ENCODE measurements at regions not wholly inside any gene's neighbourhood (a gene's known extent, or its start where the extent isn't known, plus 50 kb on each side); places are given as distances from the start of the nearest gene placed in this dataset.

DNA sequence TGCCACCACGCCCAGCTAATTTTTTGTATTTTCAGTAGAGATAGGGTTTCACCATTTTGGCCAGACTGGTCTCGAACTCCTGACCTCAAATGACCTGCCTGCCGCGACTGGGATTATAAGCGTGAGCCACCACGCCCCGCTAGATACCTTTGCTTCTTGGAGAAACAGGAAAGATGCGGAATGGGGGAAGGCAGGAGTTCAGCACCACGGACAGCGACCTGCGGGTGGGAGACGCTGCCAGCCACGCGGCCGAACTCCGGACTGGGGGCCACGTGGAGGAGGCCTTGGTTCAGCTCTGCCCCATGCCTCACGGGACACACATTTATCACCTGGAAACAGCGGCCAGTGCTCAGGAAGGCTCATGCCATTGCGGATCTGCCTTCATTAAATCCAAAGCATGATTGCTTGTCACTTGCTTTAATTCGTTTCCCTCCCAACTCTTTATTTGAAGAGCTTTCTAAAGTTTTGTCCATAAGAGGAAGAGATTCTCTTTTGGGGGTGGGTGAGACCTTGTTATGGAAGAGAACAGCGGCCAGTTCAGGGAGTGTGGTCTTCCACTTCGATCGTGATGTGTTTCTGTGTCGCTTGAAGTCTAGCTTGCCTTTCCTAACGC, 219.9 kb downstream of the ENGASE start:
- Histone ChIP-seq H3K27me3 (no peaks in the 10 kb centered on the region), H3K9me3 (no peaks in the 10 kb centered on the region)
- no peak for DNase-seq (ENCODE audit: low spot score in 2 of 2)

DNA sequence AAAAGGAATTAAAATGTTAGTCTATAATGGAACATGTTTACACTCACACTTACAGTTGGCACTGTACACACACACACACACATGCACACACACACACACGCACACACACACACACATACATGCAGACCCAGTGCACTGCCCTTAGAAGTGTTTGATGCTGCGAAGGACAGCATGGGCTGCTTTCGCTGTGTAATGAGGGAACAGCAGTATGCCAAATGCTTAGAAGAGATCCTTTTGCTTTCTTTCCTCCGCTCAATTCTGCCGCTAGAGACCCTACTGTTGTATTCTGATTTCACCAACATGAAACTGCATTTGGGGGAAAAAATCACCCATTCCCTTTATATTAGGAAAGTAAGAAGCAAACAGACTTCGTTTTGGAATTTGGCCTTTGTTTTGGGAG, 217.9 kb downstream of the ENGASE start:
- intact Hi-C loops (cut with DNase I), result no loop called here
- Histone ChIP-seq H3K9me3 (no peaks in the 10 kb centered on the region), H3K4me1 (no peaks in the 10 kb centered on the region), H3K36me3 (no peaks in the 10 kb centered on the region), H3K4me3 (no peak overlapping the region), H3K27me3 (no peaks in the 10 kb centered on the region), H3K27ac (no peak overlapping the region)
- DNase-seq (ENCODE audit: low spot score in 2 of 2), result no peak
- no peak for TF ChIP-seq CTCF (IDR thresholded peaks at IDR 0.05)

More for the DNA sequence above, 219.9 kb downstream of the ENGASE start:
- no peaks in the 10 kb centered on the region for H3K36me3 ChIP-seq
- TF ChIP-seq CTCF (IDR thresholded peaks at IDR 0.05), result no peak
- no peak overlapping the region for H3K27ac ChIP-seq
- intact Hi-C loops (cut with DNase I), result no loop called here
- no peak overlapping the region for H3K4me3 ChIP-seq
- no peaks in the 10 kb centered on the region for H3K4me1 ChIP-seq

DNA sequence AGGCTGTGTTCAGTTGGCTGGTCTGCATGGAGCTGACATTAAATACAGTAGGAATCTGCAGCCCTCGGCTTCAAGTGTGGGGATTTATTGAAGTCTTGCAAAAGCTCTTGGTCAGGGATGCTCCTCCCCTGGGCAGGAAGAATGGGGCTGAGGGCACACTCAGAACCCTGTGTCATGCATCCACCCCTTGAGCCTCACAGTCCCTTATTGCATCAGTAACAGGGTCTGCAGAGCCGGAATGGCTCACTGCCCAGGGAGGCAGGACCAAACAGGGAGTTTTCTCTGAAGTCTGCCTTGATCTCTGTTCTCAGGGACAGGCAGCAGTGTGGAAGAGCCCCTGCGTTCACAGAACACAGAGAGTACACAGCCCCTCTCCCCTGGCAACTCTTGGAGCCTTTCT, 216.8 kb downstream of the ENGASE start:
- Histone ChIP-seq H3K4me3 (no peak overlapping the region), H3K4me1 (no peaks in the 10 kb centered on the region), H3K36me3 (no peaks in the 10 kb centered on the region), H3K27ac (no peak overlapping the region), H3K27me3 (no peaks in the 10 kb centered on the region), H3K9me3 (no peaks in the 10 kb centered on the region)
- no peak for DNase-seq (ENCODE audit: low spot score in 2 of 2)
- intact Hi-C loops (cut with DNase I), result no loop called here
- no peak for TF ChIP-seq CTCF (IDR thresholded peaks at IDR 0.05)

DNA sequence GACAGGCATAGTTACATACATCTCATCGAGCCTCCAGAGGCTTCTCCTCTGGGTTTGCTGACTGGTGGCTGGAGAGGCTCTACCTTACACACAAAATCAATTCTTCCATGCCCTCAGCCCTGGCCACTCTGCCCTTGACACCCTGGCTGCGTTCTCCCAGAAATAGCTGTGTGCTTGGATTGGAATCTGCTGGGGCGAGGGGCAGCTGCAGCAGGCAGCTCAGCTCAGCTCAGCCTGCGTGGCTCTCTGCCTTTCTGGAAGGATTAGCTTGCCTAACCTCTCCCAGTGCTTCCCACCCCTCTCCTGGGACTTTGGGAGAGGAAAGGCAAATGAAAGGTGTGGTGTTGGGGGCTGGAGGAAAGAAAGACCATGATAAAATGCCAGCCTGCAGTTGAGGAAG, 216.1 kb downstream of the ENGASE start:
- H3K36me3 ChIP-seq, result no peaks in the 10 kb centered on the region
- DNase-seq (ENCODE audit: low spot score in 2 of 2), result no peak
- no peak for TF ChIP-seq CTCF (IDR thresholded peaks at IDR 0.05)
- no peaks in the 10 kb centered on the region for H3K27me3 ChIP-seq
- no peak overlapping the region for H3K27ac ChIP-seq
- H3K4me3 ChIP-seq, result no peak overlapping the region
- no peaks in the 10 kb centered on the region for H3K9me3 ChIP-seq
- intact Hi-C loops (cut with DNase I), result no loop called here
- no peaks in the 10 kb centered on the region for H3K4me1 ChIP-seq

DNA sequence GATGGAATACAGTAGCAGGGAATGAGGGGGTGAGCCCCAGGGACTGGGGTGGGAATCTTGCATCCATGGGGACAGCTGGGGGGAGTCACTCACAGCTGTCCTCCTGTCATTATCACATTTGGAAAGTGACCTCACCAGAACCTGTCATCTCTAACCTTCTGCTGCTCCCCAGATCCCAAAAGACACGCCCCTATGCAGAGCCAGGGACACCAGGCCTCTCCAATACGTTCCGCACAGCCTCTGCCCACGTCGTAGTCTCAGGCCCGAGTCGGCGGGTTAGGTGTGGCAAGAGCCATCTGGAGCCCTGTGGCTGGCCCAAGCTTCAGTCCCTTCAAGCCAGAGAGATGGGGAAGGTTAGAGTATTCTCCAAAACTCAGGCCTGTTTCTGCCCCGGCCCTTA, 214.3 kb downstream of the ENGASE start:
- TF ChIP-seq CTCF (IDR thresholded peaks at IDR 0.05), result no peak
- no peaks in the 10 kb centered on the region for H3K4me1 ChIP-seq
- intact Hi-C loops (cut with DNase I), result no loop called here
- no peak for DNase-seq (ENCODE audit: low spot score in 2 of 2)
- no peaks in the 10 kb centered on the region for H3K27me3 ChIP-seq
- H3K36me3 ChIP-seq, result no peaks in the 10 kb centered on the region
- H3K27ac ChIP-seq, result no peak overlapping the region
- no peak overlapping the region for H3K4me3 ChIP-seq
- no peaks in the 10 kb centered on the region for H3K9me3 ChIP-seq

DNA sequence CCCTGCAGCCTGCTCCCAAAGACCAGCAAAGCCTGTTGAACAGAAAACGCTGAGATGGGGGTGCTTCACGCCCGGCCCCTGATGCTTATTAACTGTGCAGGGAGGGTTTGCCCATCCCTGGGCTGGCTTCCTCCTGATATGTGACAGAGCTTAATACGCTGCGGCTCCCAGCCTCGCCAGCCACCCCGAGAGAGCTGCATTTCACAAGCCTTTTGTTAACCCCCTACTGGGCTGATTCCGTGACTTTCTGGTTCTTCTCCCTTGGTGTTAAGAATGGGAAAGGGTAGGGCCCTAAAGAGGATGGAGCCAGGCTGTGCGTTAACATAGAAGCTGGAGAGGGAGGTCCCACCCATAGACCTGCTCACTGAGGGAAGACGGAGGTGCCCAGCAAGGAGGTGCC, 211.8 kb downstream of the ENGASE start:
- no peaks in the 10 kb centered on the region for H3K9me3 ChIP-seq
- intact Hi-C loops (cut with DNase I), result no loop called here
- no peak overlapping the region for H3K27ac ChIP-seq
- TF ChIP-seq CTCF (IDR thresholded peaks at IDR 0.05), result no peak
- no peaks in the 10 kb centered on the region for H3K36me3 ChIP-seq
- no peak overlapping the region for H3K4me3 ChIP-seq
- DNase-seq (ENCODE audit: low spot score in 2 of 2), result no peak
- H3K27me3 ChIP-seq, result no peaks in the 10 kb centered on the region
- H3K4me1 ChIP-seq, result no peaks in the 10 kb centered on the region

All from ascending aorta (tissue), 2 donors.